22Rv1 (cell line): ENCODE measurements at regions not wholly inside any gene's neighbourhood (a gene's known extent, or its start where the extent isn't known, plus 50 kb on each side); places are given as distances from the start of the nearest gene placed in this dataset.

Source experiments
- H3K27ac ChIP-seq: fragments of 450-650 bp; 2 replicates; pipeline ENCODE4 v1.5.1; 2017
- CTCF ChIP-seq: fragments of 450-650 bp; IDR thresholded peaks from 2 replicates; pipeline ENCODE4 v1.5.1; 2017; ENCODE audit warnings: mild to moderate bottlenecking
- ZFX ChIP-seq: fragments of 450-650 bp; IDR thresholded peaks from 2 replicates; pipeline ENCODE4 v1.6.1; 2017; ENCODE audit warnings: antibody characterized with exemption, borderline replicate concordance

- TF ChIP-seq ZFX (no peak), CTCF (no peak)
- no peak overlapping the region for H3K27ac ChIP-seq
Observed at GRCh38 chr4:67346654-67347053, 198.6 kb downstream of the CENPC start.

- TF ChIP-seq ZFX = no peak
- no peak for TF ChIP-seq CTCF
- no peak overlapping the region for H3K27ac ChIP-seq
Observed at GRCh38 chr4:67344594-67345380, 200.5 kb downstream of the CENPC start.

- no peak for TF ChIP-seq ZFX
- TF ChIP-seq CTCF = no peak
- no peak overlapping the region for H3K27ac ChIP-seq
Observed at GRCh38 chr4:67343199-67343598, 202.1 kb downstream of the CENPC start.

DNA sequence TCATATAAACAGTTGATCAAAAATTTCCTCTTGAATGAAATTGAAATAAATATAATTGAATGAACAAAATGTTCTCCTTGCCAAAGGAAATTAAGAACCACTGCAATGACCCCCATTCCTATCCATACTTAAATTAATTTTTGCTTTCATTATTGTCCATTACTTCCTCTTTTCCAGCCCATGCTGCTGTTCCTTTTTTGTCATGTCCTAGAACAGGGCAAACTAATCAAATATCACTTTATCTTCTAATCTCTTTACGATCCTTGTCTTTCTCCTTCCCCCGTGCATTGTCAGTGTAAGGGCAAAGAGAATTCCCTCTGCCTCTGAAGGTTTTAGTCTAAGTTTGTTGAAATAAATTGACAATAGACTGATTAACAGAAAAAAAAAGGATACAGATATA lies 203.0 kb downstream of the CENPC start:
- no peak overlapping the region for H3K27ac ChIP-seq
- TF ChIP-seq CTCF (no peak), ZFX (no peak)

DNA sequence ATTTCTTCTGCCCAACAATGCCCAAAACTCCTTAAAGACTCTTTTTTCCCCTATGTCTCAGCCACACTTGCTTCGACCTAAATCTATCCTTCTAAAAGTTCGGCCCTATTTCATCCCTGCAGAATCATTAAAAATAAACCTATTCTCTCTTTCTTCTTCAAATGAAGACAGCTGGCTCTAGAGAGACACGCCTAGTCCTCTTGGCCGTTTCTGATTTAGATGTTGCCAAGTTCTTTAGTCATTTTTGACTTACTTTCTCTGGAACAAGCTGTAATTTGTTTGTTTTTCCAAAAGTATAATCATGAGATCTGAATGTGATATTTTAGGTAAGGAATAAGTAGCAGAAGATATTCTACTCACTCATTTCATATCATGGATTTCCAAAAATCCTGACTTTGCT lies 211.6 kb downstream of the CENPC start:
- no peak overlapping the region for H3K27ac ChIP-seq
- TF ChIP-seq CTCF (no peak), ZFX (no peak)

DNA sequence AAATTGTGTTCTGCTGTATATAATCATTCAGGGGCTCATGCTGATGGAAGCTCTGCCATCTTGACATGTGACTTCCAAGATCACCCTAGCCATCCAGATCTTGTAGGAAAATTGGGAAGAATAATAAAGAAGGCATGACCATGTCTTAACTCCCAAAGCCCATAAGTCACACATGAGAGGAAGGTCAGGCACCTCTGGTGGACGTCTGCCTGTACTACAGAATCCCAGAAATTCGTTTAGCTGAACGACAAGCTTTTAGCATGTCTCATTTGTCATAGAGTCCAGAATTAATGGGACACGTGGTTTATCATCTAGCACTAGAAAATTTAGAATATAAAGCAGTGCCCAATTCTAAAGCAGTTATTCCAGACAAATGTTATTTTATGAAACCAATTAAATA lies 212.7 kb downstream of the CENPC start:
- TF ChIP-seq CTCF (peak; percentile 67), ZFX (no peak)
- H3K27ac ChIP-seq = no peak overlapping the region

GRCh38 chr4:67328393-67328792 lies 216.9 kb downstream of the CENPC start:
- no peak overlapping the region for H3K27ac ChIP-seq
- TF ChIP-seq CTCF (no peak), ZFX (no peak)
